HAP-1 (cell line): ENCODE measurements at regions not wholly inside any gene's neighbourhood (a gene's known extent, or its start where the extent isn't known, plus 50 kb on each side); places are given as distances from the start of the nearest gene placed in this dataset.

Source experiments
- DNase-seq, 2 experiments: peaks; one replicate each; pipeline ENCODE4 v3.0.0-alpha.2; 2016 to 2020; ENCODE audit warnings: low spot score in 2 of 2
- H3K27me3 ChIP-seq: fragments of 250-450 bp; sonication (Bioruptor Pico); 2 replicates; pipeline ENCODE4 v1.5.1; 2020; ENCODE audit warnings: low read depth, mild to moderate bottlenecking, moderate library complexity
- H3K36me3 ChIP-seq: fragments of 250-450 bp; sonication (Bioruptor Pico); replicated peaks from 2 replicates; pipeline ENCODE4 v1.5.1; 2020; ENCODE audit warnings: mild to moderate bottlenecking
- H3K4me1 ChIP-seq: fragments of 250-450 bp; sonication (Bioruptor Pico); 2 replicates; pipeline ENCODE4 v1.5.1; 2020; ENCODE audit warnings: mild to moderate bottlenecking
- H3K4me3 ChIP-seq: fragments of 250-450 bp; sonication (Bioruptor Pico); 2 replicates; pipeline ENCODE4 v1.5.1; 2020; ENCODE audit warnings: mild to moderate bottlenecking, moderate library complexity
- H3K9me3 ChIP-seq: fragments of 250-450 bp; sonication (Bioruptor Pico); 2 replicates; pipeline ENCODE4 v1.5.1; 2020; ENCODE audit warnings: mild to moderate bottlenecking, moderate library complexity
- in situ Hi-C: fragments of 300-500 bp; cut with MboI; formaldehyde crosslinking; loops from 3 replicates; pipeline ENCODE4 v1.14.3; 2020; ENCODE audit warnings: low sequenced_read_pairs, inconsistent platforms, mixed read lengths

DNA sequence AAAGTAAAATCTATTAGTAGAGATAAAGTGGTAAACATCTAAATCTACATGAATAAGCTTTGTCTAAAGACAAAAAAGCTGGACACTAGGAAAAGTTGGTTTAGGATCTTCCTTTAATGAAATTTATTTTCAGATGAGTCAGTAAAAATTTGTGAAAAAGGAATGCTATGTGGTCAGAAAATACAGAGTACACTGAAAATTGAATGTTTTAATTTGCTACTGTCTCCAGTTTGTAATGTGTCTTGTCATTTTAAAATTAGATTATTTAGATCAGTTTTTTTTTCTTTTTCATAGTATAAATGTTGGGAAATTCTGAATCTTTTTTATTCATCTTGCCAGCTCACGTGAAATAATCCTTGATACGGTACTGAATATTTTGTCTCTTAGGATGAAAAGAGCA, 56.9 kb downstream of the SLITRK6 start:
- Histone ChIP-seq H3K36me3 (no peaks in the 10 kb centered on the region), H3K27me3 (no peaks in the 10 kb centered on the region), H3K9me3 (no peaks in the 10 kb centered on the region), H3K4me3 (no peak overlapping the region), H3K4me1 (peaks cover 7% of the 10 kb centered on the region)
- DNase-seq = no peak
- in situ Hi-C loops = no loop called here

DNA sequence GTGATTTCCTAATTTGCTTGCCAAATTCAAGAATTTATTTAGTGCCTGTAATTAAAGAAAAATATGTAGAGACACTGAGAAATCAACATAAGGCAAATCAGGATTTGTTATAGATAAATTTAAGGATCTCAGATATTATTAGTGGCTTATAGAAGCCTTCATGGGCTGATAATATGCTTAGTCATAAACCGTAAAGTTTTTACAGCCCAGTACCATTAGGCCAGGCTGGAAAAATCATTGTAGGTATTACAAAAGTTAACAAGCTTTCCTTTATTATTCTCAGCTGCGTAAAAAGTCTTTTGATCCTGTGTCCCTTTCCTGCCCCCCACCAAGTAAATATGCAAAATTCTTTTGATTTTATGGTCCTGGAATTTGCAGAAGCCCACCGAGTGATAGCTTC, 58.2 kb downstream of the SLITRK6 start:
- Histone ChIP-seq H3K27me3 (no peaks in the 10 kb centered on the region), H3K4me1 (peaks cover 7% of the 10 kb centered on the region), H3K36me3 (no peaks in the 10 kb centered on the region), H3K4me3 (no peak overlapping the region), H3K9me3 (no peaks in the 10 kb centered on the region)
- in situ Hi-C loops = no loop called here
- no peak for DNase-seq

- Histone ChIP-seq H3K9me3 (no peaks in the 10 kb centered on the region), H3K27me3 (no peaks in the 10 kb centered on the region), H3K4me3 (no peak overlapping the region), H3K36me3 (no peaks in the 10 kb centered on the region), H3K4me1 (peaks cover 7% of the 10 kb centered on the region)
- in situ Hi-C loops = no loop called here
- no peak for DNase-seq
Observed at GRCh38 chr13:85738696-85739320, 60.4 kb downstream of the SLITRK6 start.

GRCh38 chr13:85737952-85738351, 61.3 kb downstream of the SLITRK6 start:
- in situ Hi-C loops = no loop called here
- DNase-seq = no peak
- Histone ChIP-seq H3K4me1 (peaks cover 7% of the 10 kb centered on the region), H3K36me3 (no peaks in the 10 kb centered on the region), H3K27me3 (no peaks in the 10 kb centered on the region), H3K9me3 (no peaks in the 10 kb centered on the region), H3K4me3 (no peak overlapping the region)

DNA sequence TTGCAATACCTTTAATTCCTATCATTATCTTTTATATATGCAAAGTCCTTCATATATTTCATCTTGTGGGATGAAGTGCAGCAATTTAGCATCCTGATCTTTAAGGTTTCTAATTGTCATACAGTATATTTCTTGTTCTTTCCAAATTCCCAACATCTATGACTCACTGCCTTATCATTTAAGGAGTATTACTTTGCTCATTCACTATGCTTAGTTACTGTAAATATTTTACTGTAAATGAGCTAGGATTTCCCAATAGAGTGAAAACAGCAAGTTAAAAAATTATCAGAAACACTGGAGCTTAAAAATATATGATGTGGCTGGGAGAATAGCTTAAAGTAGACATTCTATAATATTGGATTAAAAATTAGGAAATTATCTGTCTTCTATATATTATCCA, 69.9 kb downstream of the SLITRK6 start:
- in situ Hi-C loops = no loop called here
- no peaks in the 10 kb centered on the region for H3K4me1 ChIP-seq
- H3K27me3 ChIP-seq = no peaks in the 10 kb centered on the region
- no peaks in the 10 kb centered on the region for H3K36me3 ChIP-seq
- H3K4me3 ChIP-seq = no peak overlapping the region
- no peak for DNase-seq
- H3K9me3 ChIP-seq = no peaks in the 10 kb centered on the region

GRCh38 chr13:85728811-85729210, 70.4 kb downstream of the SLITRK6 start:
- in situ Hi-C loops = no loop called here
- Histone ChIP-seq H3K27me3 (no peaks in the 10 kb centered on the region), H3K36me3 (no peaks in the 10 kb centered on the region), H3K4me1 (no peaks in the 10 kb centered on the region), H3K4me3 (no peak overlapping the region), H3K9me3 (no peaks in the 10 kb centered on the region)
- DNase-seq = no peak

GRCh38 chr13:85725433-85725832, 73.8 kb downstream of the SLITRK6 start:
- H3K4me1 ChIP-seq = no peaks in the 10 kb centered on the region
- H3K36me3 ChIP-seq = no peaks in the 10 kb centered on the region
- in situ Hi-C loops = no loop called here
- H3K4me3 ChIP-seq = no peak overlapping the region
- peaks cover 2% of the 10 kb centered on the region; the same call in 1 of the 2 replicates for H3K27me3 ChIP-seq
- DNase-seq = no peak
- H3K9me3 ChIP-seq = no peaks in the 10 kb centered on the region

- Histone ChIP-seq H3K4me3 (no peak overlapping the region), H3K9me3 (no peaks in the 10 kb centered on the region), H3K36me3 (no peaks in the 10 kb centered on the region), H3K4me1 (no peaks in the 10 kb centered on the region), H3K27me3 (peaks cover 2% of the 10 kb centered on the region; the same call in 1 of the 2 replicates)
- DNase-seq = no peak
- in situ Hi-C loops = no loop called here
Observed at GRCh38 chr13:85724546-85725432, 74.4 kb downstream of the SLITRK6 start.

GRCh38 chr13:85719749-85720148, 79.5 kb downstream of the SLITRK6 start:
- in situ Hi-C loops = no loop called here
- Histone ChIP-seq H3K4me1 (no peaks in the 10 kb centered on the region), H3K9me3 (no peaks in the 10 kb centered on the region), H3K4me3 (no peak overlapping the region), H3K27me3 (peaks cover 2% of the 10 kb centered on the region; the same call in 1 of the 2 replicates), H3K36me3 (no peaks in the 10 kb centered on the region)
- no peak for DNase-seq

DNA sequence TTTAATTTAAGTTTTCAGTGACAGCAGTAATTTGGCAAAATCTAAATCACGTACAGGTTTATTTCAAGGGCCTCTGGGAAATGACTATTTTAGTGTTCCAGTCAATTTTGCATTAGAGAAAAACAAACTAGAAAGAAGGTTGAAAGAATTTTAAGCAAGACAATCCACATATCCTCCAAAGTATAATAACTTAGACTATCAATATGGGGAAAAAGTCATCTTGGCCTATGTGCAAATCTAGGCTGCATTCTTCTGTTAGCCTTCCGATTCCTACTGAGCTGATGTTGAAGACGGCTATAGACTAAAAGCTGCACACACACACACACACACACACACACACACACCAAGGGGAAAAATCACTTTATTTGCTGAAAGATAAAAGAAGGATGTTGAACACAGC, 81.3 kb downstream of the SLITRK6 start:
- no peaks in the 10 kb centered on the region for H3K36me3 ChIP-seq
- H3K4me1 ChIP-seq = no peaks in the 10 kb centered on the region
- H3K4me3 ChIP-seq = no peak overlapping the region
- no peaks in the 10 kb centered on the region for H3K9me3 ChIP-seq
- no peak for DNase-seq
- in situ Hi-C loops = no loop called here
- H3K27me3 ChIP-seq = peaks cover 1% of the 10 kb centered on the region; the same call in 1 of the 2 replicates

DNA sequence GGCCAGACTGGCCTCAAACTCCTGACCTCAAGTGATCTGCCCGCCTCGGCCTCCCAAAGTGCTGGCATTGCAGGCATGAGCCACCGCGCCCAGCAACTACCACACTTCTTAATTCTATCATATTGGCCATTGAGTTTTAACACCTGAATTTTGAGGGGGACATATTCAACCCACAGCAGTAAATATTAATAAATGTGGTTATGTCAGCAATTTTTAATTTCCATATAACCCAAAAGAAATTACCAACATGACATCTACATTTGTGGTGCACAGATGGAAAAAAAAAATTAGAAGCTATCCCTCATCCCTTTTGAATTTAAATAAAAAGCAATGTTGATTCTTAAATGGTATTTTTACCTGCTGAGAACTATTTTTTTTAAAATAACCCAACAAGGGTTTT, 88.7 kb downstream of the SLITRK6 start:
- no peaks in the 10 kb centered on the region; the same call in 1 of the 2 replicates for H3K27me3 ChIP-seq
- in situ Hi-C loops = no loop called here
- H3K9me3 ChIP-seq = no peaks in the 10 kb centered on the region
- H3K4me1 ChIP-seq = no peaks in the 10 kb centered on the region
- no peaks in the 10 kb centered on the region for H3K36me3 ChIP-seq
- no peak overlapping the region for H3K4me3 ChIP-seq
- no peak for DNase-seq

GRCh38 chr13:85709721-85710120, 89.5 kb downstream of the SLITRK6 start:
- H3K27me3 ChIP-seq = no peaks in the 10 kb centered on the region; the same call in 1 of the 2 replicates

DNA sequence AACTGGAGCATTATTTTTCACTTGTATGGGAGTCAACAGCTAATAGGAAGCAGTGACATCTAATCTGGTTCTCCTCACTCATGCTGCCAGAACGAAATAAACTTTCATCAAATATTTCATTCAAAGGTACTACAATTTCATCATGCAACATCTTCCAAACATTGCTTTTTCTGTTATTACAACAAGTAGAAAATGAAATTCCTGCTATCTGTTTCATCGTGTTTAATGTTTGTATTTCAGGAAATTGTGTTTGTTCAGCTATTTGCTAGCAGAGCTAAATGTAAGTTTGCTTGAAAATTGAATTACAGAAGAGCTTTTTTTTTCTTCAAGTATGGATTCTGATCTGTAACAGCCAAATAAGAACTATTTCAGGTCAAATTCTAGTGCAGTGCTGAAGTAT, 90.1 kb downstream of the SLITRK6 start:
- Histone ChIP-seq H3K27me3 (no peaks in the 10 kb centered on the region; the same call in 1 of the 2 replicates), H3K4me3 (no peak overlapping the region), H3K4me1 (no peaks in the 10 kb centered on the region), H3K36me3 (no peaks in the 10 kb centered on the region), H3K9me3 (no peaks in the 10 kb centered on the region)
- DNase-seq = no peak
- in situ Hi-C loops = no loop called here

More at GRCh38 chr13:85709721-85710120, 89.5 kb downstream of the SLITRK6 start:
- Histone ChIP-seq H3K4me3 (no peak overlapping the region), H3K9me3 (no peaks in the 10 kb centered on the region), H3K36me3 (no peaks in the 10 kb centered on the region), H3K4me1 (no peaks in the 10 kb centered on the region)
- no peak for DNase-seq
- in situ Hi-C loops = no loop called here

GRCh38 chr13:85700906-85701305, 98.3 kb downstream of the SLITRK6 start:
- Histone ChIP-seq H3K9me3 (no peaks in the 10 kb centered on the region), H3K4me3 (no peak overlapping the region), H3K4me1 (no peaks in the 10 kb centered on the region), H3K27me3 (no peaks in the 10 kb centered on the region), H3K36me3 (no peaks in the 10 kb centered on the region)
- in situ Hi-C loops = no loop called here
- no peak for DNase-seq
